GM21825 (cell line): ENCODE measurements at regions not wholly inside any gene's neighbourhood (a gene's known extent, or its start where the extent isn't known, plus 50 kb on each side); places are given as distances from the start of the nearest gene placed in this dataset.

ENCODE experiments used
- ATAC-seq: cut with Tn5 transposase; IDR thresholded peaks from one replicate; pipeline ENCODE4 v1.9.1; 2021; ENCODE audit warnings: mild to moderate bottlenecking, moderate library complexity; ENCODE audit not compliant: unreplicated experiment

DNA sequence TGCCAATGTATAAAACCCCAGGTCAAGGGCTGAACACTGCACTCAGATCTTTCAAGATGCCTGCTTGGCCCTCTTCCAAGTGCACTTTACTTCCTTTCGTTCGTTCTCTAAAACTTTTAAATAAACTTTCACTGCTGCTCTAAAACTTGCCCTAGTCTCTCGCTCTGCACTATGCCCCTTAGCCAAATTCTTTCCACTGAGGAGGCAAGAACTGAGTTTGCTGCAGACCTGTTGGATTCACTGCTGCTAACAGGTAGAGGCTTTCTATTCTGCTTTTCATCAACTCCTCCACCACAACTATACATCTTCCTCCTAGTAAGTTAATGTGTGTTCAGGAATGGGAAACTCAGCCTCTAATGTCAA, 467.9 kb downstream of the MBD2 start:
- ATAC-seq: no peak

- ATAC-seq: no peak
Measured at GRCh38 chr18:53755914-53756609, 468.4 kb downstream of the MBD2 start.

- ATAC-seq: no peak
Measured at GRCh38 chr18:53754154-53754553, 470.3 kb downstream of the MBD2 start.

DNA sequence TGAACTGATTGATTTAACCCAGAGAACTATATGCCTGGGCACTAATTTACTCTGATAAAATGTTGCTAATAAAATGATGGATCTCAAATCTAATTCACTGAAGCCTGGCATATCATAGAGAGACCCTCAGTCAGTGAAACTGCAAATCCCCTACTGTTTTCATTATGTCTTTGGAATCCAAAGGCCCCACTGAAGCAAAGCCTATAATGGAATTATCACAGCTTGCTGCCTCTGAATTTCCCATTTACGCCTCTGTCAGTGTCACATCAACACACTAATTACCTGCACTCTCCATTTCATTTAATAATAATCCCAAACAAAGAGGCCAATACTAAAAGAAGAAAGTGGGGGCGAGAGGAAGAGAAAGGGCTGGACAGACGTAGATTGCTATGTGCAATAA, 470.9 kb downstream of the MBD2 start:
- no peak for ATAC-seq

GRCh38 chr18:53752781-53753367, 471.6 kb downstream of the MBD2 start:
- no peak for ATAC-seq

GRCh38 chr18:53749766-53750165, 474.7 kb downstream of the MBD2 start:
- ATAC-seq: no peak

- ATAC-seq: no peak
Measured at GRCh38 chr18:53747663-53748160, 476.8 kb downstream of the MBD2 start.

DNA sequence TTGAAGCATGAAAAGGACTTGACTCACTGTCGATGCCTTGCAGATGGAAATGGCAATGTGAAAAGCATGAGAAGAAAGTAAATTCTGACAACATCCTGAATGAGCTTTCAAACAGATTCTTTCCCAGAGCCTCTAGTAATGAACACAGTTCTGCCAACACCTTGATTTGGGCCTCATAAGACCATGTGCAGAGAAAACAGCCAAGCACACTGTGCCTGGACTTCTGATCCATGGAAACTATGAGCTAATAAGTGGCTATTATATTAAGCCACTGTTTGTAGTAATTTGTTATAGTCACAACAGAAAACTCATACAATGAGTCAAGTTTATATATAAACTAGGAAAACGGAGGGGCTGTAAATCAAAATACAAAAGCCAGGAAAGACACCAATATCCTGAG, 477.3 kb downstream of the MBD2 start:
- ATAC-seq: no peak

DNA sequence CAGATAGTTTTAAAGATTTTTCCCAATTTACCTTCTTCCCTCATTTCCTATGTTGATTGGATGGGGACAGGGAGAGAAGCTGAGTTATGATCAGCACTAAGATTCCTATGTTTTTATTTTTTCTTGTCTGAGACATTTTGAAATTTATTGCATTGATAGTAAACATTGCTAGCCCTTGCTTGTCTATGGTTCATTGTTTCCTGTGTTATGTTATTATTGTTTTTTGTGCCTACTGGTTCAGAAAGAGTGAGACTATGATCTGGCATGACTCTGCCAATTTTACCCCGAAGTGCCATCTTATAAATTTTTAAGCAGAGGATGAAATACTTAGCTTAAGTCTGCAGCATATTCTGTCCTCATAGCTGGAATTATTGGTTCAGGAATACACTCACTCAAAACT, 478.5 kb downstream of the MBD2 start:
- ATAC-seq: no peak

GRCh38 chr18:53745224-53745967, 479.1 kb downstream of the MBD2 start:
- no peak for ATAC-seq

- no peak for ATAC-seq
Measured at GRCh38 chr18:53739700-53740099, 484.8 kb downstream of the MBD2 start.

GRCh38 chr18:53735526-53735925, 488.9 kb downstream of the MBD2 start:
- no peak for ATAC-seq

DNA sequence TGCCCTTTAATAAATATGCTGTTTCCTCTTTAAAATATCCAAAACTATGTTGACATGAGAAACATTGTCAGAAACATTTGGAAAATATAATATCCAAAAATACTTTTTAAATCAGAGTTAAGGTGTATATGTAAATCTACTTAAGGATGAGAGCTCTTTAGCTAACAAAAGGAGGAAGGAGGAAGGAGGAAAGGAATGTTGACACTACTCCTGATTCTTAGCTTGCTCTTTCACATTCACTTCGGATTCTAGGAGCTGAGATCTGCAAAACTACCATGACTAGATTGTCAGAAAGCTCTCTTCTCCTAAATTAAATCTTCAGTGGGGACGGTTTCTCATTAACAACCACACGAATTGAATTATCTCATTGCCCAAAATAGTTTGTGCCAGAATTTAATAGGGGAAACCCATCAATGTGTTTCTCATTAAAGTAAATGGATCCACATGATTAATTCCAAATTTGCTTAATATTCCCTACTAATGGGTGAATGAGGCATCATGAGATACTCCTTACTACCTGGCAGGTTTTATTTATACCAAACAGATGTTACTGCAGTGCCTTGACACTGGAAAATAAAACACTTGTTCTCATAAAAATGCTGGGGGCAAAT, 509.1 kb downstream of the MBD2 start:
- no peak for ATAC-seq

GRCh38 chr18:53710080-53710479, 514.4 kb downstream of the MBD2 start:
- ATAC-seq: no peak

GRCh38 chr18:53702480-53702879, 522.0 kb downstream of the MBD2 start:
- no peak for ATAC-seq

DNA sequence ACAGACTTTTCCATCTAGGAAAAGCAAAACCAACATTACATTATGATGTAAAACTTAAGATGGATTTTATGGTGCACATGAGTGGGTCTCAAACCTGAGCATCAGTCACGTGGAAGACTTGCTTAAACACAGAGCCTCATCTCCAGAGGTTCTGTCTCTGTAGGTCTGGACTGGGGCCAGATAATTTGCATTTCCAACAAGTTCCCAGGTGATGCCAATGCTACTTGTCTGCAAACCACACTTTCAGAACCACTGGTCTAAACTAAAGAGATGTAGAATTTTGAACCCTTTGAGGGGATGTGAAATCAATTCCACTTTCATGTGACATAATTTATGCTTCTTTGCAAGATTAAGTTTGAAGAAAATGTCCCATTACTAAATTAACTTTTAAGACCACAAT, 522.8 kb downstream of the MBD2 start:
- ATAC-seq: no peak

- no peak for ATAC-seq
Measured at GRCh38 chr18:53698907-53699306, 525.6 kb downstream of the MBD2 start.

GRCh38 chr18:53689886-53690285, 534.6 kb downstream of the MBD2 start:
- ATAC-seq: no peak

DNA sequence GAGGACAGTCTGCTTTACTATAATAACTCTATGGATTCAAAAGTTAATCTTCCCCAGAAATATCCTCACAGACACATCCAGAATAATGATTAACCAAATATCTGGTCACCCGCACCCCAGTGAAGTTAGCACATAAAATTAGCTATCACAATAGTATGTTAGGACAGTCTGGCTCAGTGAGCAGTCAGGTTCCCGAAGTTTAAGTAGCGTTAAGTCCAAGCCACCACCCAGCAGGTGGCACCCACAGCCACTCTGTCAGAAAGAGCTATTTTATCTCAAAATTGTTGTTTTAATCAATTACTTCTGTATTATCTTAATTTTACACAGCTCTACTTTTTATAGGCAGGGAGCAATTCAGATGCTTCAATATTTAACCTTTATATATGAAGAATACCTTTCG, 537.5 kb downstream of the MBD2 start:
- ATAC-seq: no peak

- no peak for ATAC-seq
Measured at GRCh38 chr18:53682796-53683195, 541.7 kb downstream of the MBD2 start.

DNA sequence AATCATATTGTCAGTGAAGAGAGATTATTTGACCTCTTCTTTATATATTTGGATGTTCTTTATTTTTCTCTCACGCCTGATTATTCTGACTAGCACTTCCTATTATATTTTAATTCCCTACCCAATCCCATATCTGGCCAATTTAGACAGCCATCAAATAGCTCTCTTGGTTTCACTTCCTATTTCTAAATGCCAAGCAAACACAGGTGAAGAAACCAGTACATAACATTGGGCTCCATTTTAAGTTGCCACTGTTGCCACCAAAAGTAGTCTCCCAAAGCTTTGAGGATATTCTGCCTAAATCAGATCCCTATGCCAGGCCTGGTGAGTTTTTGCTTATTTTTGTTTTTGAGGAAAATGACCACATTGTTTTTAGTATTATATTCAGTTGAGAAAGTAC, 547.0 kb downstream of the MBD2 start:
- no peak for ATAC-seq

DNA sequence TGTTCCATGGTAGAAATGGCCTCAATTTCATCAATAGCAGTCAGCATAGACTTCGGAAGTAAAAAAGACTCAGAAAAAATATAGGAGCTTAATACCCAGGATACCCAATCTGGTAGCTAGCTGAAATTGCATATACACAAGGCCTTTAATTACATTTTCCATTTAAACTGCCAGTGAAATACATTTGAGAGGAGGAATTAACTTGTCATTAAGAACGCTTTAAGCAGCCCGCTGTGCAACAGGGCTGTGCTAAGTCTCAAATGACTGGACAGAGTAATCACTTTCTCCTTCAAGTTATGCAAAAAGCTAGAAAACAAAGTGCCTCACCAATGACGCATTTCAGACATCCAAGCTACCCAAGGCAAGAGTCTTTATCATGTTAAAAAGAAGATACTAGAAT, 558.8 kb downstream of the MBD2 start:
- no peak for ATAC-seq
